Spleen (tissue), 7 donors: ENCODE measurements at regions not wholly inside any gene's neighbourhood (a gene's known extent, or its start where the extent isn't known, plus 50 kb on each side); places are given as distances from the start of the nearest gene placed in this dataset.

Source experiments
- CTCF ChIP-seq, 11 experiments: fragments of 200-600 bp in 7 of 11; fragments of 450-650 bp in 4 of 11; sonication (generic) in 4 of 11; IDR thresholded peaks in 8 of 11; conservative IDR thresholded peaks in 3 of 11; 1 replicate in 7 of 11; 2 replicates in 4 of 11; pipeline versions ENCODE4 v1.4.0 to v1.8.0; 2016 to 2021; ENCODE audit warnings: antibody characterized with exemption in 11 of 11, inconsistent platforms in 4 of 11, mild to moderate bottlenecking in 1 of 11
- POLR2A ChIP-seq, 3 donors: fragments of 450-650 bp; IDR thresholded peaks; one replicate each; pipeline ENCODE4 v1.5.1; 2017; ENCODE audit warnings: antibody characterized with exemption in 3 of 3, mild to moderate bottlenecking in 1 of 3
- donor health status: DM: no; HTN: no; CAD: no; lungs with moderate emphysema.
- donor health status: DM: no; HTN: no; CAD: no.
- donor health status: DM: no; HTN: no; CAD: no.

- no peak for TF ChIP-seq CTCF (IDR thresholded peaks at IDR 0.05 in 8 of 11, conservative IDR thresholded peaks at IDR 0.05 in 3 of 11)
- no peak for TF ChIP-seq POLR2A (IDR thresholded peaks at IDR 0.05)
These were observed 331.6 kb upstream of the NT5E start for GRCh38 chr6:85118233-85118632.
